Uterus (tissue), 2 donors: ENCODE measurements at regions not wholly inside any gene's neighbourhood (a gene's known extent, or its start where the extent isn't known, plus 50 kb on each side); places are given as distances from the start of the nearest gene placed in this dataset.

Experiments
- CTCF ChIP-seq, 4 experiments: fragments of 200-600 bp in 2 of 4; fragments of 450-650 bp in 2 of 4; sonication (generic) in 2 of 4; IDR thresholded peaks; one replicate each; pipeline ENCODE4 v1.5.1; 2016 to 2019; ENCODE audit warnings: antibody characterized with exemption in 4 of 4, mild to moderate bottlenecking in 2 of 4, moderate library complexity in 1 of 4
- POLR2A ChIP-seq, 2 donors: fragments of 450-650 bp; IDR thresholded peaks; one replicate each; pipeline ENCODE4 v1.6.1; 2016; ENCODE audit warnings: antibody characterized with exemption in 2 of 2, mild to moderate bottlenecking in 1 of 2, moderate library complexity in 1 of 2

GRCh38 chr20:18922251-18922650 lies 108.7 kb downstream of the SCP2D1 start:
- TF ChIP-seq CTCF (IDR thresholded peaks at IDR 0.05): no peak
- TF ChIP-seq POLR2A (IDR thresholded peaks at IDR 0.05): no peak
